Transverse colon (tissue), 4 donors: ENCODE measurements at regions not wholly inside any gene's neighbourhood (a gene's known extent, or its start where the extent isn't known, plus 50 kb on each side); places are given as distances from the start of the nearest gene placed in this dataset.

Experiments used
- CTCF ChIP-seq, 5 experiments: fragments of 200-600 bp in 3 of 5; fragments of 450-650 bp in 2 of 5; sonication (generic) in 3 of 5; IDR thresholded peaks; 1 replicate in 2 of 5; 2 replicates in 3 of 5; pipeline ENCODE4 v1.5.1; 2016 to 2017; ENCODE audit warnings: antibody characterized with exemption in 5 of 5, inconsistent platforms in 3 of 5, mild to moderate bottlenecking in 2 of 5, moderate library complexity in 1 of 5
- EP300 ChIP-seq: sonication (generic); formaldehyde crosslinking; IDR thresholded peaks from one replicate; pipeline ENCODE4 v1.6.1; 2017; ENCODE audit warnings: antibody characterized with exemption, low read depth
- POLR2A ChIP-seq: fragments of 450-650 bp; IDR thresholded peaks from one replicate; pipeline ENCODE4 v1.6.1; 2016; ENCODE audit warnings: antibody characterized with exemption, mild to moderate bottlenecking, moderate library complexity
- POLR2AphosphoS5 ChIP-seq, 3 donors: sonication (generic); formaldehyde crosslinking; IDR thresholded peaks; one replicate each; pipeline ENCODE4 v1.6.1; 2016; ENCODE audit warnings: antibody characterized with exemption in 3 of 3

DNA sequence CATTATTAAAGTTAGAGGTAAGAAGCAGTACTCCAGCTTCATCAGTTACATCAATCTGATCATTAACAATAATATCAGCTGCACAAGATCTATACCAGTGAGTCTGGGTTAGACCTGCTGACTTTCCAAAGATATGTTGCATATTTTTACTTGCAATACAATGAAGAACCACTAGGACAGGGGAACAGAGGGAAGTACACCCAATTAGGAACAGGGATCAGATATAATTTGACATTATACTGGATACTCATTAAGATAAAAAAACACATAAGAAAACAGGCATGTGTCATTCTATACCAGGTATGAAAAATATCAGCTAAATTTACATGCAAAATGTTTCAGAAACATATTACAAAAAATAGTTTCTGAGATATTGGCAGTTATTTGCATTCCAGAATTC is 995.1 kb upstream of the DDX18 start:
- TF ChIP-seq CTCF (IDR thresholded peaks at IDR 0.05) (peak in 2 of 5 experiments; percentile 19 to 38), POLR2A (no peak), POLR2AphosphoS5 (IDR thresholded peaks at IDR 0.05) (no peak), EP300 (no peak)
